ENCODE measurements at regions not wholly inside any gene's neighbourhood (a gene's known extent, or its start where the extent isn't known, plus 50 kb on each side); places are given as distances from the start of the nearest gene placed in this dataset.

- intact Hi-C loops (cut with DNase I; ENCODE audit: low total_unique reads) (no loop called here), in situ Hi-C loops (cut with MboI; ENCODE audit: low sequenced_read_pairs in 4 of 4) (no loop called here)
- Histone ChIP-seq H3K36me3 (no peaks in the 10 kb centered on the region), H3K4me3 (no peak overlapping the region), H3K27me3 (no peaks in the 10 kb centered on the region), H3K4me1 (no peaks in the 10 kb centered on the region), H3K9me3 (no peaks in the 10 kb centered on the region), H3K27ac (no peak overlapping the region)
- ATAC-seq (no peak), DNase-seq (no peak)
- TF ChIP-seq POLR2A (IDR thresholded peaks at IDR 0.05) (no peak), CTCF (IDR thresholded peaks at IDR 0.05 in 4 of 5, conservative IDR thresholded peaks at IDR 0.05 in 1 of 5) (no peak)
Measured at GRCh38 chr9:103243553-103243952, 248.4 kb downstream of the CYLC2 start.

GRCh38 chr9:103245369-103245768, 250.2 kb downstream of the CYLC2 start:
- in situ Hi-C loops (cut with MboI; ENCODE audit: low sequenced_read_pairs in 4 of 4) (no loop called here), intact Hi-C loops (cut with DNase I; ENCODE audit: low total_unique reads) (no loop called here)
- DNase-seq (no peak), ATAC-seq (no peak)
- Histone ChIP-seq H3K27me3 (no peaks in the 10 kb centered on the region), H3K36me3 (no peaks in the 10 kb centered on the region), H3K9me3 (no peaks in the 10 kb centered on the region), H3K4me1 (no peaks in the 10 kb centered on the region), H3K4me3 (no peak overlapping the region), H3K27ac (no peak overlapping the region)
- no peak for TF ChIP-seq POLR2A (IDR thresholded peaks at IDR 0.05)
- TF ChIP-seq CTCF (IDR thresholded peaks at IDR 0.05 in 4 of 5, conservative IDR thresholded peaks at IDR 0.05 in 1 of 5) = no peak

GRCh38 chr9:103261951-103262350, 266.8 kb downstream of the CYLC2 start:
- in situ Hi-C loops (cut with MboI; ENCODE audit: low sequenced_read_pairs in 4 of 4) (no loop called here), intact Hi-C loops (cut with DNase I; ENCODE audit: low total_unique reads) (no loop called here)
- Histone ChIP-seq H3K36me3 (no peaks in the 10 kb centered on the region), H3K27me3 (no peaks in the 10 kb centered on the region), H3K27ac (no peak overlapping the region), H3K4me3 (no peak overlapping the region), H3K9me3 (no peaks in the 10 kb centered on the region), H3K4me1 (no peaks in the 10 kb centered on the region)
- ATAC-seq = no peak
- no peak for TF ChIP-seq POLR2A (IDR thresholded peaks at IDR 0.05)
- TF ChIP-seq CTCF (IDR thresholded peaks at IDR 0.05 in 4 of 5, conservative IDR thresholded peaks at IDR 0.05 in 1 of 5) = no peak
- DNase-seq = no peak

GRCh38 chr9:103266064-103266463, 270.9 kb downstream of the CYLC2 start:
- no peak overlapping the region for H3K4me3 ChIP-seq
- ATAC-seq (no peak), DNase-seq (no peak)
- H3K27ac ChIP-seq = no peak overlapping the region
- intact Hi-C loops (cut with DNase I; ENCODE audit: low total_unique reads) (no loop called here), in situ Hi-C loops (cut with MboI; ENCODE audit: low sequenced_read_pairs in 4 of 4) (no loop called here)
- H3K4me1 ChIP-seq = no peaks in the 10 kb centered on the region
- H3K9me3 ChIP-seq = no peaks in the 10 kb centered on the region
- no peak for TF ChIP-seq CTCF (IDR thresholded peaks at IDR 0.05 in 4 of 5, conservative IDR thresholded peaks at IDR 0.05 in 1 of 5)
- no peak for TF ChIP-seq POLR2A (IDR thresholded peaks at IDR 0.05)
- no peaks in the 10 kb centered on the region for H3K27me3 ChIP-seq
- no peaks in the 10 kb centered on the region for H3K36me3 ChIP-seq

GRCh38 chr9:103277240-103277639, 282.1 kb downstream of the CYLC2 start:
- no peak for DNase-seq
- intact Hi-C loops (cut with DNase I; ENCODE audit: low total_unique reads) = no loop called here
- Histone ChIP-seq H3K27me3 (no peaks in the 10 kb centered on the region), H3K4me3 (no peak overlapping the region), H3K9me3 (no peaks in the 10 kb centered on the region), H3K36me3 (no peaks in the 10 kb centered on the region), H3K4me1 (no peaks in the 10 kb centered on the region), H3K27ac (no peak overlapping the region)
- no peak for TF ChIP-seq CTCF (IDR thresholded peaks at IDR 0.05 in 4 of 5, conservative IDR thresholded peaks at IDR 0.05 in 1 of 5)
- no peak for TF ChIP-seq POLR2A (IDR thresholded peaks at IDR 0.05)
- no peak for ATAC-seq
- in situ Hi-C loops (cut with MboI; ENCODE audit: low sequenced_read_pairs in 4 of 4) = no loop called here
